Testis (tissue), 2 donors: ENCODE measurements at regions not wholly inside any gene's neighbourhood (a gene's known extent, or its start where the extent isn't known, plus 50 kb on each side); places are given as distances from the start of the nearest gene placed in this dataset.

Experiments
- POLR2A ChIP-seq: fragments of 450-650 bp; IDR thresholded peaks from one replicate; pipeline ENCODE4 v1.6.1; 2017; ENCODE audit warnings: antibody characterized with exemption, mild to moderate bottlenecking, moderate library complexity
- TF ChIP-seq, protein P1 (sequence below), 3 experiments: fragments of 450-650 bp in 2 of 3; fragments of 200-600 bp in 1 of 3; sonication (generic) in 1 of 3; IDR thresholded peaks; one replicate each; pipeline ENCODE4 v1.5.1; 2016 to 2019; ENCODE audit warnings: antibody characterized with exemption in 3 of 3, mild to moderate bottlenecking in 2 of 3, moderate library complexity in 1 of 3

DNA sequence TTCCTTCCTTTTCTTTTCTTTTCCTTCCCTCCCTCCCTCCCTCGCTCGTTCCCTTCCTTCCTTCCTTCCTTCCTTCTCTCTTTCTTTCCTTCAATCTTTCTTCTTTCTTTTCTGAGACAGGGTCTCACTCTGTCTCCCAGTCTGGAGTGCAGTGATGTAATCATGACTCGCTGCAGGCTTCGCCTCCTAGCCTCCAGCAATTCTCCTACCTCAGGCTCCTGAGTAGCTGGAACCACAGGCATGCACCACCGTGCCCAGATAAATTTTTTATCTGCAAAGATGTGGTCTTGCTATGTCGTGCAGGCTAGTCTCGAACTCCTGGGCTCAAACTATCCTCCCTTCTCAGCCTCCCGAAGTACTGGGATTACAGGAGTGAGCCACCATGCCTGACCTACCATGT, 81.4 kb downstream of the SPATA31C2 start:
- TF ChIP-seq, protein P1, sequence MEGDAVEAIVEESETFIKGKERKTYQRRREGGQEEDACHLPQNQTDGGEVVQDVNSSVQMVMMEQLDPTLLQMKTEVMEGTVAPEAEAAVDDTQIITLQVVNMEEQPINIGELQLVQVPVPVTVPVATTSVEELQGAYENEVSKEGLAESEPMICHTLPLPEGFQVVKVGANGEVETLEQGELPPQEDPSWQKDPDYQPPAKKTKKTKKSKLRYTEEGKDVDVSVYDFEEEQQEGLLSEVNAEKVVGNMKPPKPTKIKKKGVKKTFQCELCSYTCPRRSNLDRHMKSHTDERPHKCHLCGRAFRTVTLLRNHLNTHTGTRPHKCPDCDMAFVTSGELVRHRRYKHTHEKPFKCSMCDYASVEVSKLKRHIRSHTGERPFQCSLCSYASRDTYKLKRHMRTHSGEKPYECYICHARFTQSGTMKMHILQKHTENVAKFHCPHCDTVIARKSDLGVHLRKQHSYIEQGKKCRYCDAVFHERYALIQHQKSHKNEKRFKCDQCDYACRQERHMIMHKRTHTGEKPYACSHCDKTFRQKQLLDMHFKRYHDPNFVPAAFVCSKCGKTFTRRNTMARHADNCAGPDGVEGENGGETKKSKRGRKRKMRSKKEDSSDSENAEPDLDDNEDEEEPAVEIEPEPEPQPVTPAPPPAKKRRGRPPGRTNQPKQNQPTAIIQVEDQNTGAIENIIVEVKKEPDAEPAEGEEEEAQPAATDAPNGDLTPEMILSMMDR (IDR thresholded peaks at IDR 0.05), result no peak
- TF ChIP-seq POLR2A, result no peak
